ENCODE measurements at regions not wholly inside any gene's neighbourhood (a gene's known extent, or its start where the extent isn't known, plus 50 kb on each side); places are given as distances from the start of the nearest gene placed in this dataset.

DNA sequence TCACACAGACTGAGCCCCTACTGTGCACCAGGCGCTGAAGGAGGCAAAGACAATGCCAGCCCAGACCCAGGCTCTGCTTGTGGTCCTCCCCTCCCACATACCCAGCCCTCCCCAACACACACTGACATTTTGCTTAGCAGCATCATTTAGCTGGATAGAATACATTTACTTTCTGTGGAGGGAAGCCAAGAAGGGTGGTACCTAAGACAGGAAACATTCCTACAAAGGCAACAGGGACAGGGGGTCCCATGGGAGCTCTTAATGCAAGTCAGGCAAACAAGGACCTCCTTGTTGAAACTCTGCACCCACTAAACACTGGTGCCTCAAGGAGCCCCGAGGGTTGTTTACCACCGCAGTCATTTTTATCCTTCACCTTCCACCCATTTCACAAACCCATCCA is 77.0 kb upstream of the ZNF507 start:
- ChIA-PET CTCF (ENCODE audit: low intra/inter-chr PET ratio, low total read pairs) (no interaction called here), POLR2A (no interaction called here)
- BruUV-seq (replicated peaks): no TSS peak
- no peaks in the 10 kb centered on the region for H3K9me3 ChIP-seq (ENCODE audit: low read length)
- intact Hi-C loops (cut with micrococcal nuclease; ENCODE audit: unreplicated experiment) (no loop called here), in situ Hi-C loops (cut with HindIII; ENCODE audit: extremely low pct_ligation_motif_present, low pct_unique_long_range_greater_than_20kb) (no loop called here)
- ATAC-seq (no peak), FAIRE-seq (no peak), DNase-seq (ENCODE audit: low spot score) (no peak)
- H3K4me3 ChIP-seq (replicated peaks in 1 of 3; ENCODE audit: insufficient read depth in 1 of 3, low read depth in 2 of 3, low read length in 3 of 3): no peak overlapping the region
- no peak overlapping the region for H2AFZ ChIP-seq (ENCODE audit: low read length)
- no peak overlapping the region for H3K4me2 ChIP-seq (ENCODE audit: low read depth, low read length)
- H3K79me2 ChIP-seq (ENCODE audit: insufficient read depth, low read length): no peaks in the 10 kb centered on the region
- no peaks in the 10 kb centered on the region for H3K36me3 ChIP-seq (replicated peaks in 1 of 2; ENCODE audit: control insufficient read depth in 1 of 2, insufficient read depth in 2 of 2, low read length in 2 of 2)
- peaks cover 2 to 12% of the 10 kb centered on the region in 2 experiments; a peak in 2 of 5 replicates for H3K27me3 ChIP-seq (ENCODE audit: control insufficient read depth in 1 of 2, insufficient read depth in 2 of 2, low read length in 2 of 2)
- H3K27ac ChIP-seq (ENCODE audit: extremely low read length, insufficient read depth, low read length): no peak overlapping the region
- H4K20me1 ChIP-seq (ENCODE audit: insufficient read depth, low read length): no peaks in the 10 kb centered on the region
- no peaks in the 10 kb centered on the region for H3K4me1 ChIP-seq (ENCODE audit: insufficient read depth, low read length)
- H3K9ac ChIP-seq (ENCODE audit: insufficient read depth, low read depth, low read length): no peak overlapping the region
- WGBS (ENCODE audit: low lambda C conversion rate): 34% methylated on average over 3 of the region's 3 CpGs
- TF ChIP-seq ZSCAN12 (CRISPR knock-in tag; IDR thresholded peaks at IDR 0.05): no peak
- TF ChIP-seq KLF16 (CRISPR knock-in tag; IDR thresholded peaks at IDR 0.05): no peak
- TF ChIP-seq MLLT10 (CRISPR knock-in tag; IDR thresholded peaks at IDR 0.05): no peak
- TF ChIP-seq, protein P1, sequence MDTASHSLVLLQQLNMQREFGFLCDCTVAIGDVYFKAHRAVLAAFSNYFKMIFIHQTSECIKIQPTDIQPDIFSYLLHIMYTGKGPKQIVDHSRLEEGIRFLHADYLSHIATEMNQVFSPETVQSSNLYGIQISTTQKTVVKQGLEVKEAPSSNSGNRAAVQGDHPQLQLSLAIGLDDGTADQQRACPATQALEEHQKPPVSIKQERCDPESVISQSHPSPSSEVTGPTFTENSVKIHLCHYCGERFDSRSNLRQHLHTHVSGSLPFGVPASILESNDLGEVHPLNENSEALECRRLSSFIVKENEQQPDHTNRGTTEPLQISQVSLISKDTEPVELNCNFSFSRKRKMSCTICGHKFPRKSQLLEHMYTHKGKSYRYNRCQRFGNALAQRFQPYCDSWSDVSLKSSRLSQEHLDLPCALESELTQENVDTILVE (CRISPR knock-in tag; IDR thresholded peaks at IDR 0.05): no peak
- no peak for TF ChIP-seq ZNF768 (CRISPR knock-in tag; IDR thresholded peaks at IDR 0.05)

DNA sequence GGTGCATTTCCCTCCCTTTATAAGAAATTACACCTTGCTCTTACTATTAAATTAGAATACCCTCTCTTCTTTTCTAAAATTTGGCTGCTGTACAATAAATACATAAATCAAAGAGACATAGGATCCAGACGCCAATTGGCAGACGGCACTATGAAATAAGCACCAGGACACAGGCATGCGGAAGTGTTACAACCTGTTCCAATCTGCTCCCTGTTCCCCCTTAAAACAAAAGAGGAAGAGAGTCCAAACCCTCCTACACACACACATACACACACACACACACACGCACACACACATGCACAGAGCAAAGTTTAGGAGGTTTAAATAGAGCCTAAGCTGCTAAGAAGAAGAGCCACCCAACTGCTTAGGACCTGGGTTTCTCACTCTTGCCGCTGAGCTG is 75.6 kb upstream of the ZNF507 start:
- FAIRE-seq (no peak), DNase-seq (ENCODE audit: low spot score) (no peak), ATAC-seq (no peak)
- no peaks in the 10 kb centered on the region for H4K20me1 ChIP-seq (ENCODE audit: insufficient read depth, low read length)
- no peak overlapping the region for H3K4me2 ChIP-seq (ENCODE audit: low read depth, low read length)
- in situ Hi-C loops (cut with HindIII; ENCODE audit: extremely low pct_ligation_motif_present, low pct_unique_long_range_greater_than_20kb) (no loop called here), intact Hi-C loops (cut with micrococcal nuclease; ENCODE audit: unreplicated experiment) (no loop called here)
- TF ChIP-seq ZNF260 (CRISPR knock-in tag; IDR thresholded peaks at IDR 0.05; ENCODE audit: borderline replicate concordance, low read depth) (no peak), ZFX (CRISPR knock-in tag; IDR thresholded peaks at IDR 0.05; ENCODE audit: low read depth) (no peak), ZNF367 (CRISPR knock-in tag; IDR thresholded peaks at IDR 0.05; ENCODE audit: borderline replicate concordance) (no peak), ELF1 (CRISPR knock-in tag; IDR thresholded peaks at IDR 0.05) (no peak), ZNF232 (CRISPR knock-in tag; IDR thresholded peaks at IDR 0.05; ENCODE audit: borderline replicate concordance) (no peak), ZEB1 (IDR thresholded peaks at IDR 0.05; ENCODE audit: insufficient replicate concordance, low read depth) (no peak)
- H3K79me2 ChIP-seq (ENCODE audit: insufficient read depth, low read length): no peaks in the 10 kb centered on the region
- H3K9me3 ChIP-seq (ENCODE audit: low read length): no peaks in the 10 kb centered on the region
- peaks cover 2 to 9% of the 10 kb centered on the region in 2 experiments; a peak in 2 of 5 replicates for H3K27me3 ChIP-seq (ENCODE audit: control insufficient read depth in 1 of 2, insufficient read depth in 2 of 2, low read length in 2 of 2)
- WGBS (ENCODE audit: low lambda C conversion rate): 47% methylated on average over 5 of the region's 5 CpGs
- no peak overlapping the region for H3K9ac ChIP-seq (ENCODE audit: insufficient read depth, low read depth, low read length)
- CTCF ChIA-PET (ENCODE audit: low intra/inter-chr PET ratio, low total read pairs): no interaction called here
- H3K27ac ChIP-seq (ENCODE audit: extremely low read length, insufficient read depth, low read length): no peak overlapping the region
- H3K36me3 ChIP-seq (replicated peaks in 1 of 2; ENCODE audit: control insufficient read depth in 1 of 2, insufficient read depth in 2 of 2, low read length in 2 of 2): no peaks in the 10 kb centered on the region
- POLR2A ChIA-PET: no interaction called here
- BruUV-seq (replicated peaks): no TSS peak
- no peak overlapping the region for H2AFZ ChIP-seq (ENCODE audit: low read length)
- H3K4me1 ChIP-seq (ENCODE audit: insufficient read depth, low read length): no peaks in the 10 kb centered on the region
- no peak overlapping the region for H3K4me3 ChIP-seq (replicated peaks in 1 of 3; ENCODE audit: insufficient read depth in 1 of 3, low read depth in 2 of 3, low read length in 3 of 3)

Data from HepG2 (cell line).